H9 (cell line): ENCODE measurements at regions not wholly inside any gene's neighbourhood (a gene's known extent, or its start where the extent isn't known, plus 50 kb on each side); places are given as distances from the start of the nearest gene placed in this dataset.

Source experiments
- DNase-seq: peaks from one replicate; pipeline ENCODE4 v3.0.0-alpha.2; 2017
- H2AFZ ChIP-seq: one replicate; pipeline ENCODE4 v1.6.1; 2013; ENCODE audit warnings: mild to moderate bottlenecking, low read length, control low read depth, moderate library complexity
- H2AK5ac ChIP-seq: 2 replicates; pipeline ENCODE4 v1.6.1; 2013; ENCODE audit warnings: low read length, control low read depth, mixed read lengths; ENCODE audit not compliant: insufficient read length
- H2BK120ac ChIP-seq: one replicate; pipeline ENCODE4 v1.6.1; 2013; ENCODE audit warnings: low read depth, mild to moderate bottlenecking, low read length, control low read depth, inconsistent platforms; ENCODE audit not compliant: poor library complexity, severe bottlenecking
- H2BK12ac ChIP-seq: 2 replicates; pipeline ENCODE4 v1.6.1; 2013; ENCODE audit warnings: low read length, control low read depth, mixed read lengths, low read depth; ENCODE audit not compliant: insufficient read length
- H2BK15ac ChIP-seq: 2 replicates; pipeline ENCODE4 v1.6.1; 2013; ENCODE audit warnings: low read depth, low read length, control low read depth
- H2BK20ac ChIP-seq: one replicate; pipeline ENCODE4 v1.6.1; 2013; ENCODE audit warnings: low read depth, mild to moderate bottlenecking, low read length, control low read depth, inconsistent platforms; ENCODE audit not compliant: poor library complexity, severe bottlenecking
- H2BK5ac ChIP-seq: 2 replicates; pipeline ENCODE4 v1.6.1; 2013; ENCODE audit warnings: low read length, control low read depth, mixed read lengths; ENCODE audit not compliant: insufficient read length
- H3K14ac ChIP-seq: 2 replicates; pipeline ENCODE4 v1.6.1; 2013; ENCODE audit warnings: low read length, control low read depth; ENCODE audit not compliant: insufficient read depth
- H3K18ac ChIP-seq: 2 replicates; pipeline ENCODE4 v1.6.1; 2013; ENCODE audit warnings: low read depth, mild to moderate bottlenecking, mixed read lengths, low read length, control low read depth; ENCODE audit not compliant: insufficient read length
- H3K23ac ChIP-seq: 2 replicates; pipeline ENCODE4 v1.6.1; 2013; ENCODE audit warnings: low read length, control low read depth, mixed read lengths, low read depth; ENCODE audit not compliant: insufficient read length
- H3K23me2 ChIP-seq: 2 replicates; pipeline ENCODE4 v1.6.1; 2013; ENCODE audit warnings: low read depth, mild to moderate bottlenecking, mixed read lengths, low read length, control low read depth; ENCODE audit not compliant: insufficient read length, poor library complexity, severe bottlenecking
- H3K27ac ChIP-seq: 2 replicates; pipeline ENCODE4 v1.5.1; 2013; ENCODE audit warnings: low read length, control low read depth, mixed read lengths, low read depth; ENCODE audit not compliant: insufficient read length
- H3K27me3 ChIP-seq: 2 replicates; pipeline ENCODE4 v1.6.1; 2013; ENCODE audit warnings: low read length, control low read depth, inconsistent platforms; ENCODE audit not compliant: insufficient read depth
- H3K4ac ChIP-seq: 2 replicates; pipeline ENCODE4 v1.6.1; 2013; ENCODE audit warnings: low read depth, mild to moderate bottlenecking, control low read depth, inconsistent platforms, low read length, moderate library complexity
- H3K4me1 ChIP-seq: 2 replicates; pipeline ENCODE4 v1.6.1; 2013; ENCODE audit warnings: low read length, control low read depth, inconsistent platforms; ENCODE audit not compliant: insufficient read depth
- H3K4me2 ChIP-seq: 2 replicates; pipeline ENCODE4 v1.6.1; 2013; ENCODE audit warnings: low read length, control low read depth, mixed read lengths; ENCODE audit not compliant: insufficient read length, insufficient read depth
- H3K56ac ChIP-seq: 2 replicates; pipeline ENCODE4 v1.6.1; 2013; ENCODE audit warnings: low read depth, mild to moderate bottlenecking, mixed read lengths, low read length, control low read depth; ENCODE audit not compliant: insufficient read length
- H3K79me1 ChIP-seq: 2 replicates; pipeline ENCODE4 v1.6.1; 2013; ENCODE audit warnings: low read depth, mild to moderate bottlenecking, moderate library complexity, low read length, control low read depth, inconsistent platforms; ENCODE audit not compliant: insufficient read depth, poor library complexity, severe bottlenecking
- H3K79me2 ChIP-seq: 2 replicates; pipeline ENCODE4 v1.6.1; 2013; ENCODE audit warnings: low read length, control low read depth, inconsistent platforms; ENCODE audit not compliant: insufficient read depth
- H3K9ac ChIP-seq: 2 replicates; pipeline ENCODE4 v1.6.1; 2013; ENCODE audit warnings: low read length, control low read depth, mixed read lengths; ENCODE audit not compliant: insufficient read length; ENCODE audit errors: extremely low read depth
- H3K9me3 ChIP-seq: one replicate; pipeline ENCODE4 v1.6.1; 2013; ENCODE audit warnings: low read depth, low read length, inconsistent platforms; ENCODE audit not compliant: control insufficient read depth
- H3T11ph ChIP-seq: one replicate; pipeline ENCODE4 v1.6.1; 2013; ENCODE audit warnings: mild to moderate bottlenecking, low read length, control low read depth, inconsistent platforms
- H4K20me1 ChIP-seq: one replicate; pipeline ENCODE4 v1.6.1; 2013; ENCODE audit not compliant: control insufficient read depth, insufficient read length, insufficient read depth
- H4K5ac ChIP-seq: 2 replicates; pipeline ENCODE4 v1.6.1; 2013; ENCODE audit warnings: low read depth, mild to moderate bottlenecking, mixed read lengths, low read length, control low read depth; ENCODE audit not compliant: insufficient read length
- H4K8ac ChIP-seq: replicated peaks from 2 replicates; pipeline ENCODE4 v1.6.1; 2013; ENCODE audit warnings: low read length, control low read depth, mixed read lengths, low read depth; ENCODE audit not compliant: insufficient read length
- H4K91ac ChIP-seq: 2 replicates; pipeline ENCODE4 v1.6.1; 2013; ENCODE audit warnings: low read depth, mild to moderate bottlenecking, moderate library complexity, mixed read lengths, low read length, control low read depth; ENCODE audit not compliant: insufficient read length
- H3K27ac Mint-ChIP-seq, 3 experiments: 2 replicates in 2 of 3; 3 replicates in 1 of 3; pipeline ENCODE4 v1.8.0; 2020 to 2021; ENCODE audit warnings: mixed read lengths in 3 of 3, mild to moderate bottlenecking in 1 of 3, moderate library complexity in 1 of 3
- H3K27me3 Mint-ChIP-seq: 2 replicates; pipeline ENCODE4 v1.8.0; 2021; ENCODE audit warnings: low read depth, mild to moderate bottlenecking, moderate library complexity, mixed read lengths
- H3K36me3 Mint-ChIP-seq, 3 experiments: 2 replicates in 2 of 3; 3 replicates in 1 of 3; pipeline ENCODE4 v1.8.0; 2020 to 2021; ENCODE audit warnings: low read depth in 3 of 3, mixed read lengths in 3 of 3; ENCODE audit not compliant: insufficient read depth in 1 of 3
- H3K4me1 Mint-ChIP-seq, 2 experiments: 2 replicates each; pipeline ENCODE4 v1.8.0; 2020; ENCODE audit warnings: mixed read lengths in 2 of 2
- H3K4me3 Mint-ChIP-seq, 2 experiments: 2 replicates in 1 of 2; 3 replicates in 1 of 2; pipeline ENCODE4 v1.8.0; 2020 to 2021; ENCODE audit warnings: mild to moderate bottlenecking in 2 of 2, mixed read lengths in 2 of 2, moderate library complexity in 1 of 2
- H3K9me3 Mint-ChIP-seq, 2 experiments: 2 replicates in 1 of 2; 3 replicates in 1 of 2; pipeline ENCODE4 v1.8.0; 2020; ENCODE audit warnings: mild to moderate bottlenecking in 2 of 2, mixed read lengths in 2 of 2, moderate library complexity in 1 of 2
- WGBS: extraction: QIAGEN DNeasy Blood & Tissue Kit; methylation state at CpG from one replicate; pipeline ENCODE4 v1.1.7; 2013; ENCODE audit warnings: missing lambda C conversion rate, low lambda C conversion rate, mixed read lengths; ENCODE audit not compliant: insufficient read length; ENCODE audit errors: extremely low coverage; 5-methylcytosine and 5-hydroxymethylcytosine counted together
- TF ChIP-seq, protein P1 (sequence below): fragments of 200-600 bp; sonication (generic); conservative IDR thresholded peaks from 3 replicates; pipeline ENCODE4 v1.8.0; 2021; ENCODE audit warnings: antibody characterized with exemption, mild to moderate bottlenecking

DNA sequence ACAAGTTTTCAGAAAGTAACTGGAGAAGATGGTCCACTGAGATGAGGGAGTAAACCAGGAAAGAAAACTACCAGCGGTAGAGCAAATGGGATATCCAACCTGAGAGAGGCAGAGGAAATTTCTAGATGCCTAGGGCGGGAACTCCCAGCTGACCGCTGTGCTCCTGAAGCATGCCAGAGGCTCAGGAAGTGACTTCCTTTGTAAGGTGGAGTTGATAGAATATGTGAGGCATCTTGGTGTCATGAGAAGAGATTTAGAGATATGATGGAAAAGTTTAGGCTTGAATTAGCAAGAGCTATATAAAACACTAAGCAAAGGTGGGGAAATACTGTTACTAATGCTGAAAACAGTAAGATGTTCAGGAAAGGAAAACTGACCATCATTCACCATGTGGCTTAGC, 124.1 kb downstream of the C9orf152 start:
- Histone ChIP-seq H3K4ac (no peak overlapping the region), H4K20me1 (no peaks in the 10 kb centered on the region), H3K27me3 (no peaks in the 10 kb centered on the region), H2BK15ac (no peak overlapping the region), H3K79me1 (peaks cover 5% of the 10 kb centered on the region), H4K8ac (no peak overlapping the region), H3K4me1 (no peaks in the 10 kb centered on the region; the same call in 1 of the 2 replicates), H3K9me3 (no peaks in the 10 kb centered on the region), H3K56ac (no peak overlapping the region), H3K14ac (no peak overlapping the region), H2BK120ac (no peak overlapping the region), H3K79me2 (no peaks in the 10 kb centered on the region), H3T11ph (no peak overlapping the region), H3K18ac (no peak overlapping the region), H2BK5ac (no peak overlapping the region), H3K23me2 (no peaks in the 10 kb centered on the region), H4K91ac (no peak overlapping the region), H3K9ac (no peak overlapping the region), H2BK12ac (no peak overlapping the region), H3K4me2 (no peak overlapping the region), H2AFZ (no peak overlapping the region), H2AK5ac (no peak overlapping the region), H2BK20ac (no peak overlapping the region), H3K23ac (no peak overlapping the region), H4K5ac (no peak overlapping the region), H3K27ac (no peak overlapping the region)
- TF ChIP-seq, protein P1, sequence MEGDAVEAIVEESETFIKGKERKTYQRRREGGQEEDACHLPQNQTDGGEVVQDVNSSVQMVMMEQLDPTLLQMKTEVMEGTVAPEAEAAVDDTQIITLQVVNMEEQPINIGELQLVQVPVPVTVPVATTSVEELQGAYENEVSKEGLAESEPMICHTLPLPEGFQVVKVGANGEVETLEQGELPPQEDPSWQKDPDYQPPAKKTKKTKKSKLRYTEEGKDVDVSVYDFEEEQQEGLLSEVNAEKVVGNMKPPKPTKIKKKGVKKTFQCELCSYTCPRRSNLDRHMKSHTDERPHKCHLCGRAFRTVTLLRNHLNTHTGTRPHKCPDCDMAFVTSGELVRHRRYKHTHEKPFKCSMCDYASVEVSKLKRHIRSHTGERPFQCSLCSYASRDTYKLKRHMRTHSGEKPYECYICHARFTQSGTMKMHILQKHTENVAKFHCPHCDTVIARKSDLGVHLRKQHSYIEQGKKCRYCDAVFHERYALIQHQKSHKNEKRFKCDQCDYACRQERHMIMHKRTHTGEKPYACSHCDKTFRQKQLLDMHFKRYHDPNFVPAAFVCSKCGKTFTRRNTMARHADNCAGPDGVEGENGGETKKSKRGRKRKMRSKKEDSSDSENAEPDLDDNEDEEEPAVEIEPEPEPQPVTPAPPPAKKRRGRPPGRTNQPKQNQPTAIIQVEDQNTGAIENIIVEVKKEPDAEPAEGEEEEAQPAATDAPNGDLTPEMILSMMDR, result no peak
- no CpG with 5 or more reads among the region's 3 CpGs for WGBS
- no peak overlapping the region for H3K4me3 Mint-ChIP-seq
- H3K27me3 Mint-ChIP-seq, result no peaks in the 10 kb centered on the region
- H3K9me3 Mint-ChIP-seq, result no peaks in the 10 kb centered on the region; a peak in 1 of 5 replicates
- peaks cover 0 to 4% (median 2%) of the 10 kb centered on the region in 3 experiments; a peak in 4 of 7 replicates for H3K36me3 Mint-ChIP-seq
- H3K4me1 Mint-ChIP-seq, result peaks cover 16 to 19% of the 10 kb centered on the region in 2 experiments
- DNase-seq, result no peak
- H3K27ac Mint-ChIP-seq, result no peak overlapping the region
